Activated CD4-positive, alpha-beta T cell treated with anti-CD3 and anti-CD28 coated beads for 36 hours (primary cell): ENCODE measurements at regions not wholly inside any gene's neighbourhood (a gene's known extent, or its start where the extent isn't known, plus 50 kb on each side); places are given as distances from the start of the nearest gene placed in this dataset.
"Not testable (repeated sequence)": the region's sequence is repeated elsewhere in the genome, so short reads cannot be mapped to it uniquely, and the experiment has no call there.

Experiments
- ATAC-seq: fragments of 200-7000 bp; cut with Tn5 transposase; one replicate; pipeline ENCODE4 v1.10.0; 2021; ENCODE audit warnings: mild to moderate bottlenecking, moderate library complexity
- CTCF ChIA-PET: fragments of 350-600 bp; sonication (Branson Sonifier 250); formaldehyde crosslinking; loops from one replicate; lab custom pipeline; 2021; ENCODE audit warnings: antibody characterized with exemption; lab: Charles Lee
- POLR2A ChIA-PET: fragments of 350-600 bp; sonication (Branson Sonifier 250); formaldehyde crosslinking; loops from one replicate; lab custom pipeline; 2021; ENCODE audit warnings: antibody characterized with exemption, inconsistent platforms; lab: Charles Lee
- DNase-seq: peaks from one replicate; pipeline ENCODE4 v3.0.0-alpha.2; 2020
- H3K27ac Mint-ChIP-seq: one replicate; pipeline ENCODE4 v1.8.0; 2021; ENCODE audit warnings: mixed read lengths
- H3K27me3 Mint-ChIP-seq: one replicate; pipeline ENCODE4 v1.8.0; 2021; ENCODE audit warnings: mixed read lengths
- H3K36me3 Mint-ChIP-seq: one replicate; pipeline ENCODE4 v1.8.0; 2021; ENCODE audit warnings: low read depth, mixed read lengths
- H3K4me1 Mint-ChIP-seq: one replicate; pipeline ENCODE4 v1.8.0; 2021; ENCODE audit warnings: mixed read lengths
- H3K4me3 Mint-ChIP-seq: one replicate; pipeline ENCODE4 v1.8.0; 2021; ENCODE audit warnings: mild to moderate bottlenecking, moderate library complexity, mixed read lengths
- H3K9me3 Mint-ChIP-seq: one replicate; pipeline ENCODE4 v1.8.0; 2021; ENCODE audit warnings: low read depth, mixed read lengths
- intact Hi-C, 2 experiments: fragments of 100-400 bp; cut with DNase I in 1 of 2; cut with micrococcal nuclease in 1 of 2; formaldehyde crosslinking; loops; one replicate each; pipeline versions ENCODE4 v1.14.2 to v1.15.1; 2022 to 2024; cut with DNase I, micrococcal nuclease

- ATAC-seq: no peak
- CTCF ChIA-PET: no interaction called here
Observed at GRCh38 chrX:68989456-68989855, 160.6 kb downstream of the EFNB1 start.

GRCh38 chrX:68988865-68989264 lies 160.0 kb downstream of the EFNB1 start:
- ChIA-PET CTCF (interaction anchor here (0.7 kb wide), 1 partner anchor 700 kb away, joined by 3 read pairs; no protein-coding TSS in a partner anchor), POLR2A (no interaction called here)
- DNase-seq: no peak
- H3K27me3 Mint-ChIP-seq: no peaks in the 10 kb centered on the region
- H3K4me1 Mint-ChIP-seq: no peaks in the 10 kb centered on the region
- H3K27ac Mint-ChIP-seq: no peak overlapping the region
- intact Hi-C loops: no loop called here
- H3K36me3 Mint-ChIP-seq: no peaks in the 10 kb centered on the region
- H3K4me3 Mint-ChIP-seq: no peak overlapping the region
- H3K9me3 Mint-ChIP-seq: no peaks in the 10 kb centered on the region
- no peak for ATAC-seq

More at GRCh38 chrX:68989456-68989855, 160.6 kb downstream of the EFNB1 start:
- intact Hi-C loops: no loop called here
- H3K4me1 Mint-ChIP-seq: no peaks in the 10 kb centered on the region
- no peak for DNase-seq
- H3K9me3 Mint-ChIP-seq: no peaks in the 10 kb centered on the region
- POLR2A ChIA-PET: no interaction called here
- H3K27ac Mint-ChIP-seq: no peak overlapping the region
- H3K36me3 Mint-ChIP-seq: no peaks in the 10 kb centered on the region
- no peaks in the 10 kb centered on the region for H3K27me3 Mint-ChIP-seq
- H3K4me3 Mint-ChIP-seq: no peak overlapping the region

DNA sequence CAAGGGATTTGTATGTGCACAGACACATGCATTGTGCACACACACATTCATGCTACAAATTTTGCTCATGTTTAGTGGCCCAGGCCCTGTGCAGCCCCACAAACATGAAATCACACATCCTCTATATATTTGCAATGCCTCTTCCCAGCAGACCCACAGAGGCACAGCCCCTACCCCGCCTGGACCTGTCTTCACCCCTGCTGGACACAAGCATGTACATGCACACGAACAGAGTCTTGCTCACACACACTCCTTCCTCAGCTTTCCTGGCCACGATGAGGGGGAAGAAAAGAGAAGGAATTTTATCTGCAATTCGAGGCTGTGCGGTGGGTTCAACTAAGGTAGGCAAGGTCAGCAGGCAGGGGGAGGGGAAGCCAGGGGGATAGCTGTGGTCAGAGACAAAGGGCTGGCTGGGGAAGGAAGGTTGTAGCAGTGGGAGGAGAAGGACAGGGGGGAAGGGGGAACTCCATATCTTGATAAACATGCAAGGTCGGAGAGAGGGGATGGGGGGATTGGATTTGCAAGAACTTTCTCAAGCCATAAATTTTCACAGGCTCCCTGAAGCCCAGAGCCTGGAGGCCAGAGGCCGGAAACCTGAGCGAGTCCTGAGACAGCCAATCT lies 156.4 kb downstream of the EFNB1 start:
- ChIA-PET POLR2A (no interaction called here), CTCF (no interaction called here)
- H3K36me3 Mint-ChIP-seq: no peaks in the 10 kb centered on the region

DNA sequence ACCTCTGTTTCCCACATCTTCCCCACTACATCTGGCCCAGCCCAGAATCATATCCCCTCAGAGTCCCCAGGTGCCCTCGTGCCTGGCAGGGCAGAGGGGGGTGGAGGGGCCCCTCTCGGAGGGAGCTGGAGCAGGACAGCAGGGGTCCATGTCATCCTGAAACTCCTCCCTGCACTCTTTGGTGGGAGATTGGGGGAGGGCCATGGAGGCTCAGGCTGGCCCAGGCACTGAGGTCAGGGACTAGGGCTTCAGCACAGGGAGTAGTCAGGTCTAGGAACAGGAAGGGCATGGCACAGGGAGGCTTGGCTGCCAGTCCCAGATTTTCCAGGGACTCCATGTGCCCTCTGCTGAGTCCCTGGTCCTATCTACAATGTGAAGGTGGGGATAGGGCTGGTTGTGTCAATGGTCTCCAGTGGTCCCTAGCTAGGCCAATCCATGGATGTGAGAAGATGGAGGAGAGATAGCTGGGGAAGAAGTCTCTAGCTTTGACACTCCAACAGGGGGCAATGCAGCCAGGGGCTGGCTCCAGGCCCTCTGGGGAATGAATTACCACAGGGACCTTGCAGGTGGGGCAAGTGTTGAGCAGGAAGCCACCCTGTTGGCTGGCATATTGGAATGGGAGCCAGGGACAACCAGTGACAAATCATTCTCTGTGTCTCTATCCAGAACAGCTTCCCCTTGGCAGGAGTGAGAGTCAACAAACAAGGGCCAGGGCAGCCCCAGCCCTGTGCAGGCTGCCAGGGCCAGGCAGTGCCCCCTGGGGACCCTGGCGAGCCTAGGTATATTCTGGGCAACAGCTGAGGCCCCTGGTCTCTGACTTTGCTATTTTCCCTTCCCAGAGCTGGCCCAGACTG lies 154.4 kb downstream of the EFNB1 start:
- Mint-ChIP-seq H3K36me3 (no peaks in the 10 kb centered on the region), H3K4me1 (no peaks in the 10 kb centered on the region), H3K4me3 (no peak overlapping the region), H3K27ac (no peak overlapping the region), H3K9me3 (no peaks in the 10 kb centered on the region), H3K27me3 (no peaks in the 10 kb centered on the region)
- DNase-seq (no peak), ATAC-seq (no peak)
- ChIA-PET POLR2A (no interaction called here), CTCF (no interaction called here)
- intact Hi-C loops: no loop called here

More for the DNA sequence above, 156.4 kb downstream of the EFNB1 start:
- no peak for ATAC-seq
- H3K4me1 Mint-ChIP-seq: no peaks in the 10 kb centered on the region
- intact Hi-C loops: no loop called here
- no peak overlapping the region for H3K4me3 Mint-ChIP-seq
- DNase-seq: no peak
- H3K9me3 Mint-ChIP-seq: no peaks in the 10 kb centered on the region
- no peaks in the 10 kb centered on the region for H3K27me3 Mint-ChIP-seq
- H3K27ac Mint-ChIP-seq: no peak overlapping the region

DNA sequence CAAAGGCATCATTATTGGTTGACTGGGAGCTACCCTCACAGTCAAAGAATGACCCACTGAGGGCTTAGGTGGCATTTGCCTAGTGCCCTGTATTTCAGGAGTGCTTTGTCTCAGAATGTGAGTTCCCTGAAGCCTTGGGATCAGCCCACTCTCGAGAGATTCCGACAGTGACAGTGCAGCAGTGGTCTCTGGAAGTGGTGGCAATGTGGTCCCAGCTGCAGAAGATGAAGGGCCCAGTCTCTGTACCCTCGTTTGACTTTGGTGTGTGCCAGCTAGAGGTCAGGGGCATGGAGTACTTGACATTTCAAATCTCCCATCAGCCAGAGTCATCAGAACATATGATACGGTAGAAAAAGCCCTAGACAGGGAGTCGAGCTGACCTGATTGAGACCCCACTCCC lies 153.7 kb downstream of the EFNB1 start:
- Mint-ChIP-seq H3K9me3 (no peaks in the 10 kb centered on the region), H3K27ac (no peak overlapping the region), H3K27me3 (no peaks in the 10 kb centered on the region), H3K4me3 (no peak overlapping the region), H3K36me3 (no peaks in the 10 kb centered on the region), H3K4me1 (no peaks in the 10 kb centered on the region)
- ChIA-PET CTCF (no interaction called here), POLR2A (no interaction called here)
- intact Hi-C loops: no loop called here
- no peak for ATAC-seq
- DNase-seq: no peak

DNA sequence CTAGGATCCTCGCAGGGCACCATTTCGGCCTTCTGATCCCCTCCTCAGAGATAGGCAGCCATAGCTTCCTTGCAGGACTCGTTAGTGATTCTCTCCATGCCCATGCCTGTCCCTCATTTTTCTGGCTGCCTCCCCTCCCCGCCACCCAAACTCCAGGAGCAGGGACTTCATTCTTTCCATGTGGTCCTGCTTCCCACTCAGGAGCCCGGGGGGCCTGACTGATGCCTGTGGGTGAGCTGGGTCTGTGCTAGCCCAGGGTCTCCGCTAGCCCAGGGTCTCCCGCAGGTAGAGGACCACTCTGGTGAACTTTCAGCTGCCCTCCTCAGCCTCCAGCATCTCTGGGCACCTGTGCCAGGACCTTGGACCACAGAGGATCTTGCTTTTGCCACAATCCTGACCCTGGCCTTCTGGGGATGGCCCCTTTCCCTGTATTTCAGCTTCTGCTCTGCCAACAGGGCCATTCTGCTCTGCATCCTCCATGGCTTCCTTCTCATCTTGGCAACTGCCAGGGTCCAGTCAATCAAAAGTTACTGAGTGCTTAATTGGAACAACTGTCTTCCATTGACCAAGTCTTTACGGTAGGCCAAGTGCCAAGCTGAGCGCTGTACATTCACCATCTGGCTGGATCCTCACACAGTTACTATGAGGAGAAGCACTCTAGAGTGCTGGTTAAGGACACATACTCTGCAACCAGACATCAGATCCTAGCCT lies 152.2 kb downstream of the EFNB1 start:
- intact Hi-C loops: no loop called here
- H3K27me3 Mint-ChIP-seq: no peaks in the 10 kb centered on the region
- no peak for DNase-seq
- H3K27ac Mint-ChIP-seq: no peak overlapping the region
- peaks cover 3% of the 10 kb centered on the region for H3K9me3 Mint-ChIP-seq
- POLR2A ChIA-PET: no interaction called here
- CTCF ChIA-PET: interaction anchor here (1.7 kb wide), 1 partner anchor 159 kb away, joined by 3 read pairs; no protein-coding TSS in a partner anchor
- no peaks in the 10 kb centered on the region for H3K4me1 Mint-ChIP-seq
- H3K36me3 Mint-ChIP-seq: no peaks in the 10 kb centered on the region
- ATAC-seq: no peak
- no peak overlapping the region for H3K4me3 Mint-ChIP-seq

- DNase-seq (no peak), ATAC-seq (no peak)
- Mint-ChIP-seq H3K27me3 (no peaks in the 10 kb centered on the region), H3K9me3 (peaks cover 7% of the 10 kb centered on the region), H3K36me3 (no peaks in the 10 kb centered on the region), H3K4me1 (no peaks in the 10 kb centered on the region), H3K27ac (no peak overlapping the region), H3K4me3 (no peak overlapping the region)
- POLR2A ChIA-PET: no interaction called here
- intact Hi-C loops: no loop called here
- CTCF ChIA-PET: no interaction called here
Observed at GRCh38 chrX:68978655-68979054, 149.8 kb downstream of the EFNB1 start.

DNA sequence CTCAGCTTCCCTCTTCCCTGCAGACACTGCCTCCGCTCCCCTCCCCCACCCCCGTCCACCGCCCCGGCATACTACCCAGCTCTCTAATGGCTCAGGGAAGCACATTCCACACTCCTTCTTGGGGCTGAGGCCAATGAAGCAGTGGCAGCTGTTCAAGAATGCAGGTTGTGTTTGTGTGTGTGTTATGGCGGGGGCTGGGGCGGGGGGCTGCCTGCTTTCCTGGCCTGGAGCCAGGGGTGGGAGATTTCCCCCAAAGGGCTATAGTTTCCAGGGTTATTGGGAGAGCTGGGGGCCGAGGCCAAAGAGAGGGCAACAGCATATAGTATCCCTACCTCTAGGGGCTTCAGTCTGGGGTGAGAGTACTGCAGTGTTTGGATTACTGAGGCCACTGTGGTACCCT lies 149.4 kb downstream of the EFNB1 start:
- H3K9me3 Mint-ChIP-seq: peaks cover 7% of the 10 kb centered on the region
- no peaks in the 10 kb centered on the region for H3K36me3 Mint-ChIP-seq
- H3K27ac Mint-ChIP-seq: no peak overlapping the region
- DNase-seq: no peak
- H3K4me1 Mint-ChIP-seq: no peaks in the 10 kb centered on the region
- CTCF ChIA-PET: no interaction called here
- no peak overlapping the region for H3K4me3 Mint-ChIP-seq
- H3K27me3 Mint-ChIP-seq: no peaks in the 10 kb centered on the region
- no peak for ATAC-seq
- POLR2A ChIA-PET: no interaction called here
- intact Hi-C loops: no loop called here

DNA sequence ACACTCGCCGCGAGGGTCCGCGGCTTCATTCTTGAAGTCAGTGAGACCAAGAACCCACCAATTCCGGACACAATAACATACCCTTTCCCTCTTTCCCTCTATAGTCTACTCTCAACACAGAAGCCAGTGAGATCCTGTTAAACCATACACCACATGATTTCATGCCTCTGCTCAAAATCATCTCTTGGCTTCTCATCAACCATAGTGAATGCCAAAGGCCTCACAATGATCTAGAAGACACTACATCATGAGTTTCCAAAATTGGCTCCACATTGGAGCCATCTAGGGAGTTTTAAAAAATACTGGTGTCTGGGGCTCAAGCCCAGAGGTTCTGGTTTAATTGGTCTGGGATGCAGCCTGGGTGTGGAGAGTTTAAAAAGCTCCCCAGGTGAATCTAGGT lies 124.5 kb downstream of the EFNB1 start:
- CTCF ChIA-PET: no interaction called here
- intact Hi-C loops: no loop called here
- H3K27me3 Mint-ChIP-seq: peaks cover 5% of the 10 kb centered on the region
- H3K36me3 Mint-ChIP-seq: no peaks in the 10 kb centered on the region
- ATAC-seq: no peak
- POLR2A ChIA-PET: interaction anchor here (0.7 kb wide), 1 partner anchor 193 kb away, joined by 3 read pairs; no protein-coding TSS in a partner anchor
- H3K27ac Mint-ChIP-seq: no peak overlapping the region
- H3K9me3 Mint-ChIP-seq: no peaks in the 10 kb centered on the region
- no peak for DNase-seq
- H3K4me3 Mint-ChIP-seq: no peak overlapping the region
- no peaks in the 10 kb centered on the region for H3K4me1 Mint-ChIP-seq

- POLR2A ChIA-PET, H3K27me3 Mint-ChIP-seq, CTCF ChIA-PET, H3K27ac Mint-ChIP-seq, H3K4me3 Mint-ChIP-seq, DNase-seq, H3K36me3 Mint-ChIP-seq, H3K9me3 Mint-ChIP-seq, ATAC-seq, intact Hi-C loops, H3K4me1 Mint-ChIP-seq: not testable (repeated sequence)
Observed at GRCh38 chrX:68951942-68952619, 123.3 kb downstream of the EFNB1 start.

- H3K27me3 Mint-ChIP-seq: peaks cover 5% of the 10 kb centered on the region
- no peak for ATAC-seq
- H3K27ac Mint-ChIP-seq: no peak overlapping the region
- no peaks in the 10 kb centered on the region for H3K9me3 Mint-ChIP-seq
- CTCF ChIA-PET: no interaction called here
- no peaks in the 10 kb centered on the region for H3K4me1 Mint-ChIP-seq
- no peak overlapping the region for H3K4me3 Mint-ChIP-seq
- no peak for DNase-seq
- intact Hi-C loops: no loop called here
- POLR2A ChIA-PET: no interaction called here
- no peaks in the 10 kb centered on the region for H3K36me3 Mint-ChIP-seq
Observed at GRCh38 chrX:68950937-68951336, 122.1 kb downstream of the EFNB1 start.
